GM23338 (cell line): ENCODE measurements at regions not wholly inside any gene's neighbourhood (a gene's known extent, or its start where the extent isn't known, plus 50 kb on each side); places are given as distances from the start of the nearest gene placed in this dataset.

Experiments used
- ATAC-seq: fragments of 200-7000 bp; cut with Tn5 transposase; 3 replicates; pipeline ENCODE4 v1.9.1; 2020
- DNase-seq: peaks from one replicate; pipeline ENCODE4 v3.0.0-alpha.2; 2015; ENCODE audit warnings: low spot score
- H2AFZ ChIP-seq: fragments of 200-600 bp; sonication (generic); 2 replicates; pipeline ENCODE4 v1.8.0; 2016; ENCODE audit warnings: antibody characterized with exemption, mild to moderate bottlenecking, moderate library complexity
- H3F3A ChIP-seq: fragments of 200-600 bp; sonication (generic); replicated peaks from 2 replicates; pipeline ENCODE4 v1.8.0; 2017; ENCODE audit warnings: antibody characterized with exemption, mixed run types, low read depth
- H3K27ac ChIP-seq: fragments of 200-600 bp; sonication (generic); 2 replicates; pipeline ENCODE4 v1.6.1; 2016; ENCODE audit warnings: low read depth
- H3K27me3 ChIP-seq: fragments of 200-600 bp; sonication (generic); 2 replicates; pipeline ENCODE4 v1.8.0; 2016; ENCODE audit warnings: mild to moderate bottlenecking, mixed run types, moderate library complexity; ENCODE audit not compliant: insufficient read depth
- H3K36me3 ChIP-seq: fragments of 200-600 bp; sonication (generic); 2 replicates; pipeline ENCODE4 v1.8.0; 2016; ENCODE audit warnings: mild to moderate bottlenecking; ENCODE audit not compliant: insufficient read depth
- H3K4me1 ChIP-seq: fragments of 200-600 bp; sonication (generic); 2 replicates; pipeline ENCODE4 v1.8.0; 2016; ENCODE audit warnings: mild to moderate bottlenecking, moderate library complexity; ENCODE audit not compliant: insufficient read depth
- H3K4me2 ChIP-seq: fragments of 200-600 bp; sonication (generic); 2 replicates; pipeline ENCODE4 v1.7.1; 2017; ENCODE audit warnings: mixed run types
- H3K4me3 ChIP-seq: fragments of 200-600 bp; sonication (generic); 2 replicates; pipeline ENCODE4 v1.6.1; 2016; ENCODE audit warnings: mixed run types
- H3K79me2 ChIP-seq: fragments of 200-600 bp; sonication (generic); replicated peaks from 2 replicates; pipeline ENCODE4 v1.8.0; 2017; ENCODE audit warnings: mild to moderate bottlenecking; ENCODE audit not compliant: insufficient read depth
- H3K9me2 ChIP-seq: fragments of 200-600 bp; sonication (generic); 2 replicates; pipeline ENCODE4 v1.8.0; 2017; ENCODE audit not compliant: insufficient read depth
- H4K20me1 ChIP-seq: fragments of 200-600 bp; sonication (generic); replicated peaks from 2 replicates; pipeline ENCODE4 v1.8.0; 2017; ENCODE audit warnings: mild to moderate bottlenecking; ENCODE audit not compliant: insufficient read depth
- H3K27ac Mint-ChIP-seq: 2 replicates; pipeline ENCODE4 v1.8.0; 2020; ENCODE audit warnings: inconsistent platforms, mild to moderate bottlenecking, moderate library complexity, mixed read lengths
- H3K27me3 Mint-ChIP-seq: 3 replicates; pipeline ENCODE4 v1.8.0; 2022; ENCODE audit warnings: low read depth, mild to moderate bottlenecking, moderate library complexity, mixed read lengths, inconsistent platforms; ENCODE audit not compliant: insufficient read depth, poor library complexity
- H3K36me3 Mint-ChIP-seq: 3 replicates; pipeline ENCODE4 v1.8.0; 2021; ENCODE audit warnings: low read depth, mild to moderate bottlenecking, inconsistent platforms, moderate library complexity, mixed read lengths
- H3K4me1 Mint-ChIP-seq: 3 replicates; pipeline ENCODE4 v1.8.0; 2020; ENCODE audit warnings: mild to moderate bottlenecking, inconsistent platforms, mixed read lengths
- H3K4me3 Mint-ChIP-seq: 3 replicates; pipeline ENCODE4 v1.8.0; 2021; ENCODE audit warnings: moderate library complexity, mild to moderate bottlenecking, inconsistent platforms, mixed read lengths
- H3K9me3 Mint-ChIP-seq: 3 replicates; pipeline ENCODE4 v1.8.0; 2020; ENCODE audit warnings: moderate library complexity, mild to moderate bottlenecking, inconsistent platforms, mixed read lengths
- CREB1 ChIP-seq: fragments of 250-450 bp; sonication (Bioruptor Pico); IDR thresholded peaks from 2 replicates; pipeline ENCODE4 v1.5.0; 2020; ENCODE audit warnings: low read depth, mild to moderate bottlenecking, moderate library complexity
- CTCF ChIP-seq, 2 experiments: fragments of 200-600 bp in 1 of 2; sonication (generic) in 1 of 2; conservative IDR thresholded peaks; 2 replicates each; pipeline versions ENCODE4 v1.5.1 to v1.6.1; 2016 to 2017; ENCODE audit warnings: antibody characterized with exemption in 2 of 2, low read depth in 2 of 2, mild to moderate bottlenecking in 2 of 2, moderate library complexity in 1 of 2
- EZH2 ChIP-seq: fragments of 200-600 bp; sonication (generic); IDR thresholded peaks from one replicate; pipeline ENCODE4 v1.8.0; 2017; ENCODE audit warnings: antibody characterized with exemption, mild to moderate bottlenecking, low read depth; ENCODE audit not compliant: unreplicated experiment
- JUNB ChIP-seq: IDR thresholded peaks from one replicate; pipeline ENCODE4 v1.6.1; 2016; ENCODE audit warnings: antibody characterized with exemption; ENCODE audit not compliant: unreplicated experiment
- POLR2AphosphoS5 ChIP-seq: IDR thresholded peaks from 2 replicates; pipeline ENCODE4 v1.6.1; 2016; ENCODE audit warnings: antibody characterized with exemption, low read depth
- ZNF331 ChIP-seq: fragments of 250-450 bp; sonication (Bioruptor Pico); IDR thresholded peaks from 2 replicates; pipeline ENCODE4 v1.5.0; 2020; ENCODE audit warnings: low read depth, mild to moderate bottlenecking, moderate library complexity
- TF ChIP-seq, protein P1 (sequence below): fragments of 250-450 bp; sonication (Bioruptor Pico); IDR thresholded peaks from 2 replicates; pipeline ENCODE4 v1.5.0; 2020; ENCODE audit warnings: mild to moderate bottlenecking, moderate library complexity
- TF ChIP-seq, protein P2 (sequence below): IDR thresholded peaks from one replicate; pipeline ENCODE4 v1.6.1; 2018; ENCODE audit warnings: antibody characterized with exemption; ENCODE audit not compliant: unreplicated experiment

DNA sequence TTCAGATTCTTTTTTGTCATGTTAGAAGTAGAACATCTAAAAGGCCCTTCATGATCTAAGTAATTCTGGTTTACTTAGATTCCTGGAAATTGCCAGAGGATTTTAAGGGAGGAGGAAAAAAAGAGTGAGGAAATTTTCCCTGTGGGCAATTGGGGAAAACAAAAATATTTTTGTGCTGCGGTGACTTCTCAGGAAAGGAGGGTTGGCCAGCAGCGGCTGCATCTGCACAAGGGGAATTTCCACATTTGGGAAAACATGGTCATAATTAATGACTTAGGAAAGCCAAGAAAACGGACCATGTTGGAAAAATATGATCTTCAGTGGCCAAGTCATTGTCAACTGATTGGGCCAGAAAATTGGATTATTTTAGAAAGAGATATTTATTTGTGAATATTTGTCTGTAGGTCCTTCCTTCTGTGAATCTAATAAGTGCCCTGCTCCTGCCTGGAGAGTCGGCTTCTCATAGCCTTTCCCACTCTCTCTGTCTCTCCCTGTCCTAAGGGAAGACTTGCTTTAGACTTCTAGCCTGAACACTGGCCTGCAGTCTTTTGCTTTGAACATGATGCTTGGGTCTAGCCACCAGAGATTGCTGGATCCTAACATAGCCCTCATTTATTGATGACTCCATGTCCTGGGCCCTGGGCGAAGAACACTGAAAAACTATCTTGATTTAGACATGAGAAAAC, 124.2 kb upstream of the MKLN1 start (continued):
- TF ChIP-seq, protein P1, sequence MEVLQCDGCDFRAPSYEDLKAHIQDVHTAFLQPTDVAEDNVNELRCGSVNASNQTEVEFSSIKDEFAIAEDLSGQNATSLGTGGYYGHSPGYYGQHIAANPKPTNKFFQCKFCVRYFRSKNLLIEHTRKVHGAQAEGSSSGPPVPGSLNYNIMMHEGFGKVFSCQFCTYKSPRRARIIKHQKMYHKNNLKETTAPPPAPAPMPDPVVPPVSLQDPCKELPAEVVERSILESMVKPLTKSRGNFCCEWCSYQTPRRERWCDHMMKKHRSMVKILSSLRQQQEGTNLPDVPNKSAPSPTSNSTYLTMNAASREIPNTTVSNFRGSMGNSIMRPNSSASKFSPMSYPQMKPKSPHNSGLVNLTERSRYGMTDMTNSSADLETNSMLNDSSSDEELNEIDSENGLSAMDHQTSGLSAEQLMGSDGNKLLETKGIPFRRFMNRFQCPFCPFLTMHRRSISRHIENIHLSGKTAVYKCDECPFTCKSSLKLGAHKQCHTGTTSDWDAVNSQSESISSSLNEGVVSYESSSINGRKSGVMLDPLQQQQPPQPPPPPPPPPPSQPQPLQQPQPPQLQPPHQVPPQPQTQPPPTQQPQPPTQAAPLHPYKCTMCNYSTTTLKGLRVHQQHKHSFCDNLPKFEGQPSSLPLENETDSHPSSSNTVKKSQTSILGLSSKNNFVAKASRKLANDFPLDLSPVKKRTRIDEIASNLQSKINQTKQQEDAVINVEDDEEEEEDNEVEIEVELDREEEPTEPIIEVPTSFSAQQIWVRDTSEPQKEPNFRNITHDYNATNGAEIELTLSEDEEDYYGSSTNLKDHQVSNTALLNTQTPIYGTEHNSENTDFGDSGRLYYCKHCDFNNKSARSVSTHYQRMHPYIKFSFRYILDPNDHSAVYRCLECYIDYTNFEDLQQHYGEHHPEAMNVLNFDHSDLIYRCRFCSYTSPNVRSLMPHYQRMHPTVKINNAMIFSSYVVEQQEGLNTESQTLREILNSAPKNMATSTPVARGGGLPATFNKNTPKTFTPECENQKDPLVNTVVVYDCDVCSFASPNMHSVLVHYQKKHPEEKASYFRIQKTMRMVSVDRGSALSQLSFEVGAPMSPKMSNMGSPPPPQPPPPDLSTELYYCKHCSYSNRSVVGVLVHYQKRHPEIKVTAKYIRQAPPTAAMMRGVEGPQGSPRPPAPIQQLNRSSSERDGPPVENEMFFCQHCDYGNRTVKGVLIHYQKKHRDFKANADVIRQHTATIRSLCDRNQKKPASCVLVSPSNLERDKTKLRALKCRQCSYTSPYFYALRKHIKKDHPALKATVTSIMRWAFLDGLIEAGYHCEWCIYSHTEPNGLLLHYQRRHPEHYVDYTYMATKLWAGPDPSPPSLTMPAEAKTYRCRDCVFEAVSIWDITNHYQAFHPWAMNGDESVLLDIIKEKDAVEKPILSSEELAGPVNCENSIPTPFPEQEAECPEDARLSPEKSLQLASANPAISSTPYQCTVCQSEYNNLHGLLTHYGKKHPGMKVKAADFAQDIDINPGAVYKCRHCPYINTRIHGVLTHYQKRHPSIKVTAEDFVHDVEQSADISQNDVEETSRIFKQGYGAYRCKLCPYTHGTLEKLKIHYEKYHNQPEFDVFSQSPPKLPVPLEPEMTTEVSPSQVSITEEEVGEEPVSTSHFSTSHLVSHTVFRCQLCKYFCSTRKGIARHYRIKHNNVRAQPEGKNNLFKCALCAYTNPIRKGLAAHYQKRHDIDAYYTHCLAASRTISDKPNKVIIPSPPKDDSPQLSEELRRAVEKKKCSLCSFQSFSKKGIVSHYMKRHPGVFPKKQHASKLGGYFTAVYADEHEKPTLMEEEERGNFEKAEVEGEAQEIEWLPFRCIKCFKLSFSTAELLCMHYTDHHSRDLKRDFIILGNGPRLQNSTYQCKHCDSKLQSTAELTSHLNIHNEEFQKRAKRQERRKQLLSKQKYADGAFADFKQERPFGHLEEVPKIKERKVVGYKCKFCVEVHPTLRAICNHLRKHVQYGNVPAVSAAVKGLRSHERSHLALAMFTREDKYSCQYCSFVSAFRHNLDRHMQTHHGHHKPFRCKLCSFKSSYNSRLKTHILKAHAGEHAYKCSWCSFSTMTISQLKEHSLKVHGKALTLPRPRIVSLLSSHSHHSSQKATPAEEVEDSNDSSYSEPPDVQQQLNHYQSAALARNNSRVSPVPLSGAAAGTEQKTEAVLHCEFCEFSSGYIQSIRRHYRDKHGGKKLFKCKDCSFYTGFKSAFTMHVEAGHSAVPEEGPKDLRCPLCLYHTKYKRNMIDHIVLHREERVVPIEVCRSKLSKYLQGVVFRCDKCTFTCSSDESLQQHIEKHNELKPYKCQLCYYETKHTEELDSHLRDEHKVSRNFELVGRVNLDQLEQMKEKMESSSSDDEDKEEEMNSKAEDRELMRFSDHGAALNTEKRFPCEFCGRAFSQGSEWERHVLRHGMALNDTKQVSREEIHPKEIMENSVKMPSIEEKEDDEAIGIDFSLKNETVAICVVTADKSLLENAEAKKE (CRISPR knock-in tag): no peak

DNA sequence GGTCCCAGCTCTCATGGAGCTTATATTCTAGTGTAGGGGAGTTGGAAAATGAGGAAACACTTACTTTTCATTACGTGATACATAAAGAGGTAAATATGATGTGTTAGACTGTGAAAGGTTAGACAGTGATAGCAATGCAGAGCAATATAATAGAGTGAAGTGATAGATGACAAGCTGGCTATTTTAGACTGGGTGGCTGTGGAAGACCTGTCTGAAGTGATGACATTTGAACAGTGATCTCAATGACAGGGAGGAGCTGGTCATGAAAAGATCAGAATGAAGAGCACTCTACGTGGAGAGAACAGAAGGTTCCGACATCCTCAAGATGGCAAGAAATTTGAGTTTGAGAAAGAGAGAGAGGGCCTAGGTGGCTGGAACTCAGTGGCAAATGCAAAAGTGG, 118.9 kb upstream of the MKLN1 start:
- no peaks in the 10 kb centered on the region for H3K36me3 Mint-ChIP-seq
- H3K27me3 ChIP-seq: no peaks in the 10 kb centered on the region
- TF ChIP-seq POLR2AphosphoS5 (no peak), EZH2 (no peak), JUNB (no peak), ZNF331 (no peak), CREB1 (no peak), CTCF (conservative IDR thresholded peaks at IDR 0.05; ENCODE audit: low read depth in 2 of 2) (no peak)
- TF ChIP-seq, protein P2, sequence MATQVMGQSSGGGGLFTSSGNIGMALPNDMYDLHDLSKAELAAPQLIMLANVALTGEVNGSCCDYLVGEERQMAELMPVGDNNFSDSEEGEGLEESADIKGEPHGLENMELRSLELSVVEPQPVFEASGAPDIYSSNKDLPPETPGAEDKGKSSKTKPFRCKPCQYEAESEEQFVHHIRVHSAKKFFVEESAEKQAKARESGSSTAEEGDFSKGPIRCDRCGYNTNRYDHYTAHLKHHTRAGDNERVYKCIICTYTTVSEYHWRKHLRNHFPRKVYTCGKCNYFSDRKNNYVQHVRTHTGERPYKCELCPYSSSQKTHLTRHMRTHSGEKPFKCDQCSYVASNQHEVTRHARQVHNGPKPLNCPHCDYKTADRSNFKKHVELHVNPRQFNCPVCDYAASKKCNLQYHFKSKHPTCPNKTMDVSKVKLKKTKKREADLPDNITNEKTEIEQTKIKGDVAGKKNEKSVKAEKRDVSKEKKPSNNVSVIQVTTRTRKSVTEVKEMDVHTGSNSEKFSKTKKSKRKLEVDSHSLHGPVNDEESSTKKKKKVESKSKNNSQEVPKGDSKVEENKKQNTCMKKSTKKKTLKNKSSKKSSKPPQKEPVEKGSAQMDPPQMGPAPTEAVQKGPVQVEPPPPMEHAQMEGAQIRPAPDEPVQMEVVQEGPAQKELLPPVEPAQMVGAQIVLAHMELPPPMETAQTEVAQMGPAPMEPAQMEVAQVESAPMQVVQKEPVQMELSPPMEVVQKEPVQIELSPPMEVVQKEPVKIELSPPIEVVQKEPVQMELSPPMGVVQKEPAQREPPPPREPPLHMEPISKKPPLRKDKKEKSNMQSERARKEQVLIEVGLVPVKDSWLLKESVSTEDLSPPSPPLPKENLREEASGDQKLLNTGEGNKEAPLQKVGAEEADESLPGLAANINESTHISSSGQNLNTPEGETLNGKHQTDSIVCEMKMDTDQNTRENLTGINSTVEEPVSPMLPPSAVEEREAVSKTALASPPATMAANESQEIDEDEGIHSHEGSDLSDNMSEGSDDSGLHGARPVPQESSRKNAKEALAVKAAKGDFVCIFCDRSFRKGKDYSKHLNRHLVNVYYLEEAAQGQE: no peak

More for the DNA sequence above, 118.9 kb upstream of the MKLN1 start:
- no peak overlapping the region for H3K27ac ChIP-seq
- peaks cover 17% of the 10 kb centered on the region; the same call in 1 of the 2 replicates for H3K9me2 ChIP-seq
- peaks cover 6% of the 10 kb centered on the region for H3K9me3 Mint-ChIP-seq
- H3K4me3 Mint-ChIP-seq: no peak overlapping the region
- no peak overlapping the region for H3K4me2 ChIP-seq
- H3K4me3 ChIP-seq: no peak overlapping the region
- no peak overlapping the region for H3K27ac Mint-ChIP-seq
- H3K4me1 Mint-ChIP-seq: peaks cover 19% of the 10 kb centered on the region
- H2AFZ ChIP-seq: no peak overlapping the region
- no peaks in the 10 kb centered on the region for H3K36me3 ChIP-seq
- peaks cover 8% of the 10 kb centered on the region; the same call in 1 of the 2 replicates for H3K4me1 ChIP-seq
- peaks cover 5% of the 10 kb centered on the region for H3K27me3 Mint-ChIP-seq
- no peaks in the 10 kb centered on the region for H3K79me2 ChIP-seq
- H3F3A ChIP-seq: no peaks in the 10 kb centered on the region
- no peak for DNase-seq
- no peak for ATAC-seq
- no peaks in the 10 kb centered on the region for H4K20me1 ChIP-seq
